ENCODE measurements at regions not wholly inside any gene's neighbourhood (a gene's known extent, or its start where the extent isn't known, plus 50 kb on each side); places are given as distances from the start of the nearest gene placed in this dataset.

DNA sequence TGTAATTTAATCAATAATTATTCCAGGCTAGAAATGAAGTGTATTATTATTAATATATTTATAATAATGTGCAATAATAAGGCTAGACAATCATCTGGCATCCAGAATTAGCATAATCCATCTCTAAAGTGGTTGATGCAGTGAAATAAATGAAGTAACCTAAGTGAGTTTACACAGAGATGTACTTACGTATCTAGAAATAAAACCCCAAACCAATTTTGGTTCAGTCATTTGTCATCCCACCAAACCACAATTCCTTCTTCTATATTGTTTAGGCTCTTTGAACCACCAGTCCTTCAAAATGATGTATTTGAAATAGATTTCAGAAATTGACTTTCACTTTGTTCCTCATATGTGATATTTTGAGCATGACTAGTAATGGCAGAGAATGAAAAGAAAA, 247.6 kb upstream of the MIR17HG start:
- no peak for DNase-seq
- Histone ChIP-seq H3K79me2 (ENCODE audit: low read length) (no peaks in the 10 kb centered on the region), H3K27ac (ENCODE audit: low read length) (no peak overlapping the region), H3K36me3 (ENCODE audit: insufficient read depth, low read length) (no peaks in the 10 kb centered on the region), H3K4me3 (ENCODE audit: low read length) (no peak overlapping the region), H3K4me2 (ENCODE audit: low read depth, low read length, poor library complexity, severe bottlenecking) (no peak overlapping the region), H3K9me3 (ENCODE audit: low read length) (no peaks in the 10 kb centered on the region), H3K9me2 (replicated peaks; ENCODE audit: insufficient read depth, low read length) (no peaks in the 10 kb centered on the region), H3K4me1 (ENCODE audit: low read length) (no peaks in the 10 kb centered on the region), H3K27me3 (ENCODE audit: low read length) (no peaks in the 10 kb centered on the region), H2AFZ (ENCODE audit: low read length) (no peak overlapping the region), H3K9ac (ENCODE audit: low read length) (no peak overlapping the region), H4K20me1 (ENCODE audit: insufficient read depth, low read depth, low read length) (no peaks in the 10 kb centered on the region)

DNA sequence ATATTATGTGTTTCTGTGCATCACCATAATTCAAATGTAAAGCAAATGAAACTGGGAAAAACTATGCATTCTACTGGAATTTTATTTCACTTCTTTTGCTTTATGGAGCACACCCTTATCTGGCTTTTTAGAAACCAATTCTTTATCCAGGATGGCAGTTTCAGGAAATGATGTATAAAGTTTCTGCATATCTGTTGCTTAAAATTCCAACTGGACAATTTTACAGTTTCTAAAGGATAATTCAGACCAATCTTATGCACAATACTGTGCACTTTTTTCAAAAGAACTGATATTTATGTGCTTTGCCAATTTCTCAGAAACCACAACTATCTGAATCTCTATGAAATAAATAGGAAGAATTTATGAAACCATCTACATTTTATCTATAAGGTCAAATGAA, 246.5 kb upstream of the MIR17HG start:
- H3K79me2 ChIP-seq (ENCODE audit: low read length) = no peaks in the 10 kb centered on the region
- H3K4me1 ChIP-seq (ENCODE audit: low read length) = no peaks in the 10 kb centered on the region
- H3K9me3 ChIP-seq (ENCODE audit: low read length) = no peaks in the 10 kb centered on the region
- no peak overlapping the region for H2AFZ ChIP-seq (ENCODE audit: low read length)
- no peaks in the 10 kb centered on the region for H4K20me1 ChIP-seq (ENCODE audit: insufficient read depth, low read depth, low read length)
- no peaks in the 10 kb centered on the region for H3K27me3 ChIP-seq (ENCODE audit: low read length)
- H3K9me2 ChIP-seq (replicated peaks; ENCODE audit: insufficient read depth, low read length) = no peaks in the 10 kb centered on the region
- H3K4me3 ChIP-seq (ENCODE audit: low read length) = no peak overlapping the region
- no peak for DNase-seq
- H3K9ac ChIP-seq (ENCODE audit: low read length) = no peak overlapping the region
- no peak overlapping the region for H3K27ac ChIP-seq (ENCODE audit: low read length)
- no peak overlapping the region for H3K4me2 ChIP-seq (ENCODE audit: low read depth, low read length, poor library complexity, severe bottlenecking)
- H3K36me3 ChIP-seq (ENCODE audit: insufficient read depth, low read length) = no peaks in the 10 kb centered on the region

DNA sequence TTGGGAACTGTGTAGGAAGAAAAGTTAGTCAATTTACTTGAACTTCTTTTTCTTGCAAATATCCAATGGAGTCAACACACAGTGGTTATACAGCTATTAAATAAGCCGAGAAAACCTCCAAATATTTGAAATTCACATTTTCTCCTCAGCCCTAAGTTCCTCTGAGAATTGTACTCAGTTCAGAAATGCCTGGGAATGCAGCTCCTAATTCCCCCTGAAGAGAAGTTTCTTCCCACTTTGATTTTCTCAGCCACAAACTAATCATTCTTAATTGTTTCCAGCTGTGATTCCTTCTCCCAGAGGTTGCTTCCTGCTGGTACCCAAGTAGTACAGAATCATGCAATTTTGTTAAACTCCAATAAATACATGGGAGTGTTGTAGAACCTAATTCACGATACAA, 246.1 kb upstream of the MIR17HG start:
- H3K4me1 ChIP-seq (ENCODE audit: low read length) = no peaks in the 10 kb centered on the region
- H3K27me3 ChIP-seq (ENCODE audit: low read length) = no peaks in the 10 kb centered on the region
- H3K4me3 ChIP-seq (ENCODE audit: low read length) = no peak overlapping the region
- no peaks in the 10 kb centered on the region for H3K36me3 ChIP-seq (ENCODE audit: insufficient read depth, low read length)
- H3K4me2 ChIP-seq (ENCODE audit: low read depth, low read length, poor library complexity, severe bottlenecking) = no peak overlapping the region
- H2AFZ ChIP-seq (ENCODE audit: low read length) = no peak overlapping the region
- no peak overlapping the region for H3K9ac ChIP-seq (ENCODE audit: low read length)
- H3K9me2 ChIP-seq (replicated peaks; ENCODE audit: insufficient read depth, low read length) = no peaks in the 10 kb centered on the region
- H3K9me3 ChIP-seq (ENCODE audit: low read length) = no peaks in the 10 kb centered on the region
- no peaks in the 10 kb centered on the region for H4K20me1 ChIP-seq (ENCODE audit: insufficient read depth, low read depth, low read length)
- no peak for DNase-seq
- H3K27ac ChIP-seq (ENCODE audit: low read length) = no peak overlapping the region
- H3K79me2 ChIP-seq (ENCODE audit: low read length) = no peaks in the 10 kb centered on the region

DNA sequence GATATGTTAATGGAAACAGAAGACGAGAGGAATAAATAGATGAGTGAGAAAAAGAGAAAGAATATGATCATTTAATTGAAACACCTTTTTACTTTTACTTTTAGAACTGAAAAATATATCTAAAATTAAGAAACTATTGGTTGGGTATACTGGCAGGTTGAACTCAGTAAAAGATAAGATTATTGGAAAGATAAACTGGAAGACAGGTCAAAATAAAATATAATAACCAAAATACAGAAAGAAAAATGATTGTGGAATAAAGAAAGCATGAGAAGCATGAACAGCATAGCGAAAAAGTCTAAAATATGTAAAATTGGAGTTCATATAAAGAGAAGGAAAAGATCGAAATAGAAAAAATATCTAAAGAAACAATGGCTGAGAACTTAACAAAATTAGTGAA, 242.2 kb upstream of the MIR17HG start:
- H3K36me3 ChIP-seq (ENCODE audit: insufficient read depth, low read length) = no peaks in the 10 kb centered on the region
- H2AFZ ChIP-seq (ENCODE audit: low read length) = no peak overlapping the region
- no peaks in the 10 kb centered on the region for H4K20me1 ChIP-seq (ENCODE audit: insufficient read depth, low read depth, low read length)
- H3K4me1 ChIP-seq (ENCODE audit: low read length) = no peaks in the 10 kb centered on the region
- DNase-seq = no peak
- no peaks in the 10 kb centered on the region for H3K27me3 ChIP-seq (ENCODE audit: low read length)
- no peaks in the 10 kb centered on the region for H3K79me2 ChIP-seq (ENCODE audit: low read length)
- H3K4me3 ChIP-seq (ENCODE audit: low read length) = no peak overlapping the region
- H3K9me2 ChIP-seq (replicated peaks; ENCODE audit: insufficient read depth, low read length) = no peaks in the 10 kb centered on the region
- no peak overlapping the region for H3K27ac ChIP-seq (ENCODE audit: low read length)
- H3K4me2 ChIP-seq (ENCODE audit: low read depth, low read length, poor library complexity, severe bottlenecking) = no peak overlapping the region
- no peak overlapping the region for H3K9ac ChIP-seq (ENCODE audit: low read length)
- no peaks in the 10 kb centered on the region for H3K9me3 ChIP-seq (ENCODE audit: low read length)

DNA sequence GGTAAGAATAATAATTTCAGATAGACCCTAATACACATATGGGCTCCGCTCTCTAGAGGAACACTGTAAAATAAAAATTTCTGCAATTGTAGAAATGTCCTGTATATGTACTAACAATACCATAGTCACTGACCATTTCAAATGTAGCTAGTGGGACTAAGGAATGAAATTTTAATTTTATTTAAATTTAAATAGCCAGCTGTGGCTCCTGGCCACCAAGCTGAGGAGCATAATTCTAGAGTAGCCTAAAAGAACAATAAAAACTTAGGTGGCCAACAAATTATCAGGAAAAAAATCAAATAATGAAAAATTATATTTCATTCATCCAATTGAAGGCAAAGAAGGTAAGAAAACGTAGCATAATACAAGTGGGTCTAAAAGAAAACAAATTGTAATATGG, 240.9 kb upstream of the MIR17HG start:
- H3K9ac ChIP-seq (ENCODE audit: low read length) = no peak overlapping the region
- H3K4me1 ChIP-seq (ENCODE audit: low read length) = no peaks in the 10 kb centered on the region
- H3K36me3 ChIP-seq (ENCODE audit: insufficient read depth, low read length) = no peaks in the 10 kb centered on the region
- H2AFZ ChIP-seq (ENCODE audit: low read length) = no peak overlapping the region
- no peak for DNase-seq
- H3K79me2 ChIP-seq (ENCODE audit: low read length) = no peaks in the 10 kb centered on the region
- no peak overlapping the region for H3K4me3 ChIP-seq (ENCODE audit: low read length)
- H4K20me1 ChIP-seq (ENCODE audit: insufficient read depth, low read depth, low read length) = no peaks in the 10 kb centered on the region
- H3K9me3 ChIP-seq (ENCODE audit: low read length) = no peaks in the 10 kb centered on the region
- H3K27me3 ChIP-seq (ENCODE audit: low read length) = no peaks in the 10 kb centered on the region
- H3K27ac ChIP-seq (ENCODE audit: low read length) = no peak overlapping the region
- H3K4me2 ChIP-seq (ENCODE audit: low read depth, low read length, poor library complexity, severe bottlenecking) = no peak overlapping the region
- H3K9me2 ChIP-seq (replicated peaks; ENCODE audit: insufficient read depth, low read length) = no peaks in the 10 kb centered on the region

DNA sequence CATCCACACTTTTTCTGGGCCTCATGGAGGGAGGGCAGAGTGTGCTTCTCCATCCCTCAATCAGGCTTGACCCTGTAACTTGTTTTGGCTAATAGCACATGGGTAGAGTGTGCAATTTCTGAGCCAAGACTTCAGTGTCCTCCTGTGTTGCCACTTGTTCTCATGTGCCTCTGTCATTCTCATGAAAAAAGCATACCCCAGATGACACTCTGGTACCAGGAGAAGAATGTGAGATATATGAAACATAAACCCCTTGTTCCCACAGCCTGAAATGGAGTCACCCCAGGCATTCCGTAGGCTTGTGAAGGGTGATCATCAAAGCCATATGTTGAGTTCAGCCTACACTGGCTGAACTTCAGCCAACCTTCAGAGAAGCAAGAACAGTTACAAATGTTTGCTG, 239.2 kb upstream of the MIR17HG start:
- H3K9me2 ChIP-seq (replicated peaks; ENCODE audit: insufficient read depth, low read length) = no peaks in the 10 kb centered on the region
- no peak overlapping the region for H3K27ac ChIP-seq (ENCODE audit: low read length)
- no peaks in the 10 kb centered on the region for H3K79me2 ChIP-seq (ENCODE audit: low read length)
- H3K4me1 ChIP-seq (ENCODE audit: low read length) = no peaks in the 10 kb centered on the region
- H3K9me3 ChIP-seq (ENCODE audit: low read length) = no peaks in the 10 kb centered on the region
- no peak for DNase-seq
- H4K20me1 ChIP-seq (ENCODE audit: insufficient read depth, low read depth, low read length) = no peaks in the 10 kb centered on the region
- H3K4me3 ChIP-seq (ENCODE audit: low read length) = no peak overlapping the region
- H3K9ac ChIP-seq (ENCODE audit: low read length) = no peak overlapping the region
- H3K4me2 ChIP-seq (ENCODE audit: low read depth, low read length, poor library complexity, severe bottlenecking) = no peak overlapping the region
- no peaks in the 10 kb centered on the region for H3K27me3 ChIP-seq (ENCODE audit: low read length)
- no peaks in the 10 kb centered on the region for H3K36me3 ChIP-seq (ENCODE audit: insufficient read depth, low read length)
- no peak overlapping the region for H2AFZ ChIP-seq (ENCODE audit: low read length)

DNA sequence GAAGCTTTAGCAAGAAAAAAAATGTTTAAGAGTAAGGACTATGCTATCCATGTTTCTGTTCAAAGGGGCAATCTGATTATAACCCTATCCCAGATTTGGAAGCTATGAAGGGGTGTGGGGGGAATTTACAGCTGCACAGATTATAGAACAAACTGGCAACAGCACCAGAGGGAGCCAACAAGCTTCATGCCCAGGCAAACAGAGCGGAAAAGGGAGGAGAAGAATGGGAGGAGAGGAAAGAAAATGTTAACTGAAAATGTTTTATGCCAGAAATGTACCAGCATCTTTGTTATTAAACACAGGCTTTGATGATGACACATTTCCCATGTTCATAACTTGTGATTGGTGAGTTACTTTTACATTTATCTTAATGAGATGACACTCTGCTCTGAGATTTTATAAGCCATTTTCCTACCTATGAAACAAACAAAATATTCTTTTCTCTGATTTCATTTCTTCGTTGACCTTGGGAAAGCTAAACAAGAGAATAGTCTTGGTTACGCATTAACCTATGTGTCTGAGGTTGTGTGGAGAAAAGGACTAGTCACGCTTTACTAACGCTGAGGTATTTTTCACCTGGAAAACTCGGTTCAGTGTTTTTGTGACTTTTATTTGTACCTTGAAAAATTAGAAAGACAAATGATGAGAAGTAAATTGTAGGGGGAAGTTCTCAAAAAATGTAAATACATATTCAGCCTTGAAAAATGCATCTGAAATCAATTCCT, 235.8 kb upstream of the MIR17HG start:
- H3K9me3 ChIP-seq (ENCODE audit: low read length) = no peaks in the 10 kb centered on the region
- no peak overlapping the region for H3K4me3 ChIP-seq (ENCODE audit: low read length)
- H3K9ac ChIP-seq (ENCODE audit: low read length) = no peak overlapping the region
- DNase-seq = no peak
- H3K9me2 ChIP-seq (replicated peaks; ENCODE audit: insufficient read depth, low read length) = no peaks in the 10 kb centered on the region
- no peak overlapping the region for H2AFZ ChIP-seq (ENCODE audit: low read length)
- H3K36me3 ChIP-seq (ENCODE audit: insufficient read depth, low read length) = no peaks in the 10 kb centered on the region
- H3K4me2 ChIP-seq (ENCODE audit: low read depth, low read length, poor library complexity, severe bottlenecking) = no peak overlapping the region
- no peaks in the 10 kb centered on the region for H3K4me1 ChIP-seq (ENCODE audit: low read length)
- H4K20me1 ChIP-seq (ENCODE audit: insufficient read depth, low read depth, low read length) = no peaks in the 10 kb centered on the region
- H3K79me2 ChIP-seq (ENCODE audit: low read length) = no peaks in the 10 kb centered on the region
- no peaks in the 10 kb centered on the region for H3K27me3 ChIP-seq (ENCODE audit: low read length)
- no peak overlapping the region for H3K27ac ChIP-seq (ENCODE audit: low read length)

DNA sequence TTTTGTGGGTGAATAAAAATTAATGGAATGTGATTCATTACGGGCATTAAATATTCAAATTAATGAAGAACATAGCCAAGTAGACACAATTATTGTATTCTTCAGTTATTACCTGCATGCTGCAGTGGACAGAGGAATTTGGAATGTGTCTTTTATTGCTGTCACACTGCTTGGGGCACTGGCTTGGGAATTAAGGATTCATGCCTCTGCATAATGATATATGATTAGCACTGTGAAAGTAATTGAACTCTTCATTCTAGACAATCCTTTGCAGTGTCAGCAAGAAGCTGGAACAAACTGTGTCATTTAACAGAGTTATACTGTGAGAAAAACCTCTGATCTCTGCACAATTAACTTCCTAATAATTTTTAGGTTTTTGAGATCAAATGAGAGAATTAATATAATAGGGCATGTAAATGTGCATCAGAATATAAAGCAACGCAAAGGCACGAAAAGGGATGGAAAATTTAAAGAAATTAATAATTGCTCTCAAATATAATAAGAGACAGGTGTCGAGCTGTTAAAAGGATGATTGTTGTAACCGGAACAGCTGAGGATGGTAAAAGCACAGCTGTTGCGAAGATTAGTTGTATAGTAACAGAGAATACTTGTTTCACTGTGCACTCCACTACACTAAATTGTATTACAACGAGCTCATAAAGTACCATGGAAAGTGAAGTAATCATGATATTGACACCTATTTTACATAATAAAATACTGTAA, 235.1 kb upstream of the MIR17HG start:
- Histone ChIP-seq H3K9ac (ENCODE audit: low read length) (no peak overlapping the region), H3K79me2 (ENCODE audit: low read length) (no peaks in the 10 kb centered on the region), H3K9me3 (ENCODE audit: low read length) (no peaks in the 10 kb centered on the region), H3K4me1 (ENCODE audit: low read length) (no peaks in the 10 kb centered on the region), H3K4me2 (ENCODE audit: low read depth, low read length, poor library complexity, severe bottlenecking) (no peak overlapping the region), H3K27ac (ENCODE audit: low read length) (no peak overlapping the region), H3K36me3 (ENCODE audit: insufficient read depth, low read length) (no peaks in the 10 kb centered on the region), H4K20me1 (ENCODE audit: insufficient read depth, low read depth, low read length) (no peaks in the 10 kb centered on the region), H3K27me3 (ENCODE audit: low read length) (no peaks in the 10 kb centered on the region), H2AFZ (ENCODE audit: low read length) (no peak overlapping the region), H3K4me3 (ENCODE audit: low read length) (no peak overlapping the region), H3K9me2 (replicated peaks; ENCODE audit: insufficient read depth, low read length) (no peaks in the 10 kb centered on the region)
- DNase-seq = no peak
